DND-41 (cell line): ENCODE measurements at regions not wholly inside any gene's neighbourhood (a gene's known extent, or its start where the extent isn't known, plus 50 kb on each side); places are given as distances from the start of the nearest gene placed in this dataset.

ENCODE experiments used
- ATAC-seq: fragments of 200-7000 bp; cut with Tn5 transposase; 3 replicates; pipeline ENCODE4 v1.9.1; 2021; ENCODE audit warnings: low read depth; ENCODE audit not compliant: insufficient read depth
- DNase-seq: peaks from one replicate; pipeline ENCODE4 v3.0.0-alpha.2; 2020
- H2AFZ ChIP-seq: 2 replicates; pipeline ENCODE4 v1.6.0; 2012; ENCODE audit warnings: low read depth, low read length
- H3K27ac ChIP-seq: 2 replicates; pipeline ENCODE4 v1.5.1; 2012; ENCODE audit warnings: low read length, inconsistent platforms
- H3K27me3 ChIP-seq: fragments of 200-600 bp; sonication (generic); 2 replicates; pipeline ENCODE4 v1.6.0; 2012; ENCODE audit warnings: low read length, mild to moderate bottlenecking, inconsistent platforms; ENCODE audit not compliant: insufficient read depth, poor library complexity
- H3K36me3 ChIP-seq: 2 replicates; pipeline ENCODE4 v1.5.1; 2012; ENCODE audit warnings: low read length, inconsistent platforms; ENCODE audit not compliant: insufficient read depth
- H3K4me1 ChIP-seq: 2 replicates; pipeline ENCODE4 v1.5.1; 2012; ENCODE audit warnings: mild to moderate bottlenecking, low read length; ENCODE audit not compliant: insufficient read depth
- H3K4me2 ChIP-seq: 2 replicates; pipeline ENCODE4 v1.6.0; 2012; ENCODE audit warnings: mild to moderate bottlenecking, moderate library complexity, low read length, inconsistent platforms; ENCODE audit not compliant: insufficient read depth
- H3K4me3 ChIP-seq, 2 experiments: fragments of 200-600 bp in 1 of 2; shearing (Covaris generic) in 1 of 2; 2 replicates each; pipeline ENCODE4 v1.5.1; 2012 to 2016; ENCODE audit warnings: inconsistent platforms in 2 of 2, low read length in 2 of 2, mild to moderate bottlenecking in 2 of 2, low read depth in 1 of 2, moderate library complexity in 1 of 2
- H3K79me2 ChIP-seq: 2 replicates; pipeline ENCODE4 v1.6.0; 2012; ENCODE audit warnings: low read length, inconsistent platforms; ENCODE audit not compliant: insufficient read depth
- H3K9ac ChIP-seq: 2 replicates; pipeline ENCODE4 v1.6.0; 2012; ENCODE audit warnings: low read depth, mild to moderate bottlenecking, inconsistent platforms, low read length, moderate library complexity
- H3K9me3 ChIP-seq: 2 replicates; pipeline ENCODE4 v1.5.1; 2012; ENCODE audit warnings: low read length, moderate library complexity, mild to moderate bottlenecking, inconsistent platforms; ENCODE audit not compliant: insufficient read depth, severe bottlenecking
- H4K20me1 ChIP-seq: 2 replicates; pipeline ENCODE4 v1.6.0; 2012; ENCODE audit warnings: low read length; ENCODE audit not compliant: insufficient read depth
- CTCF ChIP-seq: IDR thresholded peaks from 2 replicates; pipeline ENCODE4 v1.5.1; 2012; ENCODE audit warnings: borderline replicate concordance, low read length, moderate library complexity, mild to moderate bottlenecking; ENCODE audit not compliant: poor library complexity, severe bottlenecking; ENCODE audit errors: extremely low read depth
- EZH2 ChIP-seq: IDR thresholded peaks from 3 replicates; pipeline ENCODE4 v1.6.1; 2012; ENCODE audit warnings: borderline replicate concordance, low read depth, mild to moderate bottlenecking, moderate library complexity, low read length, inconsistent platforms; ENCODE audit not compliant: severe bottlenecking

GRCh38 chr1:56263908-56264307, 315.5 kb downstream of the PLPP3 start:
- Histone ChIP-seq H4K20me1 (no peaks in the 10 kb centered on the region), H3K79me2 (no peaks in the 10 kb centered on the region), H3K4me3 (no peak overlapping the region), H3K9me3 (peaks cover 3% of the 10 kb centered on the region), H2AFZ (no peak overlapping the region), H3K9ac (no peak overlapping the region), H3K36me3 (no peaks in the 10 kb centered on the region), H3K27me3 (no peaks in the 10 kb centered on the region), H3K4me1 (no peaks in the 10 kb centered on the region), H3K27ac (no peak overlapping the region), H3K4me2 (no peak overlapping the region)
- TF ChIP-seq CTCF (no peak), EZH2 (no peak)
- no peak for DNase-seq
- ATAC-seq = no peak

DNA sequence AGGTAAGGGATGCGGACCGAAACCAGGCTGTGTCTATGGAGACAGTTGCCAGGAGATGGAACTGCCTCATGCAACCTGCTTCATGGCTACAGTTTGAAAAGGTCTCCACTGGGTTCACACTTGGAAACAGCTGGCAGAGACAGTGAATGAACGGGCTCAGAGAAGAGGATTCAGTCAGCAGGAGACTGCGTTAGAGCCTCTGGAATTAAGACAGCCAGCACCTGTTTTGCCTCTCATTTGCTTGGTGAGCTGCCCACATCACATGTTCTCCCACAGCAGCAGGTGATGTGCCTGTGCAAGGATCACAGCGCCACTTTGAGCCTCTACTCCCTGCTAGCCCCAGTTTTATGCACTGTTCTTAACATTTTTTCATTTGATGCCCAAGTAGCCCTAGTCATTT, 321.0 kb downstream of the PLPP3 start:
- Histone ChIP-seq H3K9me3 (peaks cover 3% of the 10 kb centered on the region), H2AFZ (no peak overlapping the region), H3K27ac (no peak overlapping the region), H3K4me3 (no peak overlapping the region), H3K27me3 (no peaks in the 10 kb centered on the region), H3K9ac (no peak overlapping the region), H4K20me1 (no peaks in the 10 kb centered on the region), H3K4me2 (no peak overlapping the region), H3K79me2 (no peaks in the 10 kb centered on the region), H3K4me1 (no peaks in the 10 kb centered on the region), H3K36me3 (no peaks in the 10 kb centered on the region)
- TF ChIP-seq CTCF (no peak), EZH2 (no peak)
- ATAC-seq = 0 out of 3 replicates have a peak, but pooled peaks have one; percentile 31
- peak; percentile 7 for DNase-seq

GRCh38 chr1:56257726-56258125, 321.6 kb downstream of the PLPP3 start:
- no peaks in the 10 kb centered on the region for H3K27me3 ChIP-seq
- ATAC-seq = no peak

More at GRCh38 chr1:56257726-56258125, 321.6 kb downstream of the PLPP3 start:
- TF ChIP-seq CTCF = no peak
- TF ChIP-seq EZH2 = no peak
- no peaks in the 10 kb centered on the region for H4K20me1 ChIP-seq
- H3K27ac ChIP-seq = no peak overlapping the region
- peaks cover 3% of the 10 kb centered on the region for H3K9me3 ChIP-seq
- no peak overlapping the region for H3K9ac ChIP-seq
- H3K4me2 ChIP-seq = no peak overlapping the region
- H2AFZ ChIP-seq = no peak overlapping the region
- DNase-seq = no peak
- H3K4me1 ChIP-seq = no peaks in the 10 kb centered on the region
- no peaks in the 10 kb centered on the region for H3K79me2 ChIP-seq
- no peak overlapping the region for H3K4me3 ChIP-seq
- no peaks in the 10 kb centered on the region for H3K36me3 ChIP-seq
